PC-3 (cell line): ENCODE measurements at regions not wholly inside any gene's neighbourhood (a gene's known extent, or its start where the extent isn't known, plus 50 kb on each side); places are given as distances from the start of the nearest gene placed in this dataset.

Source experiments
- ATAC-seq: fragments of 200-7000 bp; cut with Tn5 transposase; 2 replicates; pipeline ENCODE4 v1.9.1; 2020; ENCODE audit warnings: mild to moderate bottlenecking, moderate library complexity
- BruUV-seq: library from RNA; stranded (reverse); fragments of 400-500 nt; replicated peaks from 2 replicates; lab custom pipeline; 2021; lab: Mats Ljungman, UMichigan
- CTCF ChIA-PET: fragments of 300-600 bp; sonication (Branson Sonifier 250); formaldehyde crosslinking; loops from one replicate; lab custom pipeline; 2022; ENCODE audit warnings: antibody characterized with exemption; lab: Charles Lee
- POLR2A ChIA-PET: fragments of 300-600 bp; sonication (Branson Sonifier 250); formaldehyde crosslinking; loops from one replicate; lab custom pipeline; 2022; ENCODE audit warnings: antibody characterized with exemption; ENCODE audit not compliant: unreplicated experiment; lab: Charles Lee
- DNase-seq: peaks from one replicate; pipeline ENCODE4 v3.0.0-alpha.2; 2015
- H2AFZ ChIP-seq: fragments of 300-600 bp; sonication (generic); 2 replicates; pipeline ENCODE4 v1.6.0; 2016; ENCODE audit warnings: antibody characterized with exemption, low read length
- H3F3A ChIP-seq: fragments of 300-600 bp; sonication (generic); one replicate; pipeline ENCODE4 v1.6.0; 2017; ENCODE audit warnings: antibody characterized with exemption, low read length, control low read depth, mild to moderate bottlenecking; ENCODE audit not compliant: unreplicated experiment
- H3K27ac ChIP-seq: fragments of 300-600 bp; sonication (generic); 2 replicates; pipeline ENCODE4 v1.5.1; 2016; ENCODE audit warnings: mild to moderate bottlenecking, low read length
- H3K27me3 ChIP-seq: fragments of 300-600 bp; sonication (generic); 2 replicates; pipeline ENCODE4 v1.6.1; 2016; ENCODE audit warnings: low read length, mixed read lengths
- H3K36me3 ChIP-seq: fragments of 300-600 bp; sonication (generic); 2 replicates; pipeline ENCODE4 v1.6.1; 2016; ENCODE audit warnings: low read depth, mixed run types, low read length, mixed read lengths
- H3K4me1 ChIP-seq: fragments of 300-600 bp; sonication (generic); 2 replicates; pipeline ENCODE4 v1.5.1; 2016; ENCODE audit warnings: low read length; ENCODE audit not compliant: insufficient read depth
- H3K4me2 ChIP-seq: fragments of 300-600 bp; sonication (generic); 2 replicates; pipeline ENCODE4 v1.6.0; 2016; ENCODE audit warnings: low read length
- H3K4me3 ChIP-seq: fragments of 300-600 bp; sonication (generic); 2 replicates; pipeline ENCODE4 v1.5.1; 2016; ENCODE audit warnings: mild to moderate bottlenecking, low read length, mixed read lengths
- H3K79me2 ChIP-seq: fragments of 300-600 bp; sonication (generic); 2 replicates; pipeline ENCODE4 v1.6.1; 2017; ENCODE audit warnings: low read length, mixed read lengths
- H3K9ac ChIP-seq: fragments of 300-600 bp; sonication (generic); 2 replicates; pipeline ENCODE4 v1.6.0; 2016; ENCODE audit warnings: mild to moderate bottlenecking, low read length
- H3K9me2 ChIP-seq: fragments of 300-600 bp; sonication (generic); replicated peaks from 2 replicates; pipeline ENCODE4 v1.6.1; 2016; ENCODE audit warnings: mixed run types, low read length, mixed read lengths
- H3K9me3 ChIP-seq: fragments of 300-600 bp; sonication (generic); 2 replicates; pipeline ENCODE4 v1.6.1; 2016; ENCODE audit warnings: low read length, mixed read lengths
- H4K20me1 ChIP-seq: fragments of 300-600 bp; sonication (generic); 2 replicates; pipeline ENCODE4 v1.6.1; 2016; ENCODE audit warnings: low read length, mixed read lengths
- EZH2 ChIP-seq: fragments of 300-600 bp; sonication (generic); IDR thresholded peaks from one replicate; pipeline ENCODE4 v1.6.1; 2017; ENCODE audit warnings: antibody characterized with exemption, mild to moderate bottlenecking, low read length; ENCODE audit not compliant: unreplicated experiment
- EZH2phosphoT487 ChIP-seq: fragments of 300-600 bp; sonication (generic); IDR thresholded peaks from 2 replicates; pipeline ENCODE4 v1.6.1; 2018; ENCODE audit warnings: mild to moderate bottlenecking, antibody characterized with exemption, low read length, borderline replicate concordance
- intact Hi-C: fragments of 100-400 bp; cut with micrococcal nuclease; formaldehyde crosslinking; loops from 2 replicates; pipeline ENCODE4 v1.9.0; 2023
- TF ChIP-seq, protein P1 (sequence below): fragments of 300-600 bp; sonication (generic); conservative IDR thresholded peaks from 2 replicates; pipeline ENCODE4 v1.5.1; 2017; ENCODE audit warnings: antibody characterized with exemption, low read depth, mild to moderate bottlenecking, low read length

DNA sequence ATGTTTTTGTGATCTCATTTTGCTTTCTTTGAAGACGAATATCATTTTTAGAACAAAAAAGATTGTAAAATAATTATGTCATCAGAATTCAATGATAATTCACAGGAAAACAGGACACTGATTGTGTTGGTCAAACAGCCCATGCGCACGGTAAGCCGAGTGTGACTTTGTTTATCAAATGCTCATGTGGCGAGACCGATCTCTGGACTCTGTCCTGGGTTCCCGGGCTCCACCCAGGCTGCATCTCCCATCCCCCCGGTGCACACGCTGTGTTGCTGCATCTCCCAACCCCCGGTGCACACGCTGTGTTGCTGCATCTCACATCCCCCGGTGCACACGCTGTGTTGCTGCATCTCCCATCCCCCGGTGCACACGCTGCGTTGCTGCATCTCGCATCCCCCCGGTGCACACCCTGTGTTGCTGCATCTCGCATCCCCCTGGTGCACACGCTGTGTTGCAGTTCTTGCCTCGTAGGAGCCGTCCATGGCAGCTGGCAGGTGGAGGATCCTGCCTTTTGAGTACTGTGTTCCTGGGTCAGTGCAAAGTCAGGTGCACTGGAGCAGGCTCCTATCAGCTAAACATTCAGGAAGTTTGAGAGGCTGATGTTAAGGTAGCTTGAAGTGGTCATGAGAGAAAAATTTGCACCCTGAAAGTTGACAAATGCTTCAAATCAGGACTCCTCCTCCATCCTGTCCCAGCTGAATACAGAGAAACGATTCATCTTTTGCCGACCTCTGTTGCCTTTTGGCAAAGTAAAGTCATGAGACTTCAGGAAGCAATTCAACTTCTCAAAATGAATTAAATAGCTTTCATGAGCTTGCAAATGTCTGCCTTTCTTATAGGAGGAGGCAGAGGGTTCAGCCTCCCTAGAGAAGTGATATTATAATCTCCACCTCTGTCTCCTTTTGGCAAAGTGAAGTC is 77.1 kb upstream of the FRMD1 start:
- ChIA-PET POLR2A (no interaction called here), CTCF (no interaction called here)
- intact Hi-C loops: no loop called here
- no peak for TF ChIP-seq EZH2
- TF ChIP-seq, protein P1, sequence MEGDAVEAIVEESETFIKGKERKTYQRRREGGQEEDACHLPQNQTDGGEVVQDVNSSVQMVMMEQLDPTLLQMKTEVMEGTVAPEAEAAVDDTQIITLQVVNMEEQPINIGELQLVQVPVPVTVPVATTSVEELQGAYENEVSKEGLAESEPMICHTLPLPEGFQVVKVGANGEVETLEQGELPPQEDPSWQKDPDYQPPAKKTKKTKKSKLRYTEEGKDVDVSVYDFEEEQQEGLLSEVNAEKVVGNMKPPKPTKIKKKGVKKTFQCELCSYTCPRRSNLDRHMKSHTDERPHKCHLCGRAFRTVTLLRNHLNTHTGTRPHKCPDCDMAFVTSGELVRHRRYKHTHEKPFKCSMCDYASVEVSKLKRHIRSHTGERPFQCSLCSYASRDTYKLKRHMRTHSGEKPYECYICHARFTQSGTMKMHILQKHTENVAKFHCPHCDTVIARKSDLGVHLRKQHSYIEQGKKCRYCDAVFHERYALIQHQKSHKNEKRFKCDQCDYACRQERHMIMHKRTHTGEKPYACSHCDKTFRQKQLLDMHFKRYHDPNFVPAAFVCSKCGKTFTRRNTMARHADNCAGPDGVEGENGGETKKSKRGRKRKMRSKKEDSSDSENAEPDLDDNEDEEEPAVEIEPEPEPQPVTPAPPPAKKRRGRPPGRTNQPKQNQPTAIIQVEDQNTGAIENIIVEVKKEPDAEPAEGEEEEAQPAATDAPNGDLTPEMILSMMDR: no peak
- TF ChIP-seq EZH2phosphoT487: no peak
- H3K4me2 ChIP-seq: no peak overlapping the region
- no peaks in the 10 kb centered on the region for H4K20me1 ChIP-seq
- H3K9ac ChIP-seq: no peak overlapping the region
- no peaks in the 10 kb centered on the region for H3K36me3 ChIP-seq
- BruUV-seq: no TSS peak
- no peaks in the 10 kb centered on the region for H3K9me2 ChIP-seq
- no peak overlapping the region for H2AFZ ChIP-seq
- ATAC-seq: no peak
- H3K9me3 ChIP-seq: no peaks in the 10 kb centered on the region
- no peaks in the 10 kb centered on the region for H3K4me1 ChIP-seq
- H3K4me3 ChIP-seq: no peak overlapping the region
- H3F3A ChIP-seq: no peaks in the 10 kb centered on the region
- DNase-seq: no peak
- no peak overlapping the region for H3K27ac ChIP-seq
- no peaks in the 10 kb centered on the region for H3K79me2 ChIP-seq
- 0 out of 2 replicates have a peak, but pooled peaks cover 14% of the 10 kb centered on the region for H3K27me3 ChIP-seq

DNA sequence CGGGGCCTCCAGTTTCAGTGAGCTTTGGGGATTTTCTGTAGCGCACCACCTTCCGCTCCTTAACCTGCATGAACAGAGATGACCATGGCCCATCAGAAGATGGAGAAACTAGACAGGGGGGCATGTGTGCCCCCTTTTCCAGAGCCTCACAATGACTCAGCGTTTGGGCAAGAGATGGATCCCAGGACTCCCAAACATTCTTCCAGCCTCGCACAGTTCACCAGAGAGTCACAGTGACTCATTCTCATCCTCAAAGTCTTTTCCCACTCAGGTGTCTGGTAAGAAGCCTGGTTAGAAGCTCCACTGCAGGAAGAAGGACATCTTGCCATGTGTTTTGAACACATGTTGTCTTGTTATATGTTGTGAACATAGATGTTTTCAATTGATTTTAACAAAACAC is 76.2 kb upstream of the FRMD1 start:
- no peaks in the 10 kb centered on the region for H3F3A ChIP-seq
- TF ChIP-seq EZH2phosphoT487: no peak
- TF ChIP-seq, protein P1: no peak
- TF ChIP-seq EZH2: no peak
- BruUV-seq: no TSS peak
- ChIA-PET POLR2A (no interaction called here), CTCF (no interaction called here)
- no peak overlapping the region for H3K4me2 ChIP-seq
- no peaks in the 10 kb centered on the region for H3K9me2 ChIP-seq
- no peaks in the 10 kb centered on the region for H3K4me1 ChIP-seq
- no peaks in the 10 kb centered on the region for H4K20me1 ChIP-seq
- intact Hi-C loops: no loop called here
- DNase-seq (peak; percentile 2), ATAC-seq (no peak)
- no peaks in the 10 kb centered on the region for H3K36me3 ChIP-seq
- no peak overlapping the region for H3K9ac ChIP-seq
- H3K27ac ChIP-seq: no peak overlapping the region
- H3K9me3 ChIP-seq: no peaks in the 10 kb centered on the region
- no peak overlapping the region for H2AFZ ChIP-seq
- H3K79me2 ChIP-seq: no peaks in the 10 kb centered on the region
- peaks cover 23% of the 10 kb centered on the region for H3K27me3 ChIP-seq
- H3K4me3 ChIP-seq: no peak overlapping the region

DNA sequence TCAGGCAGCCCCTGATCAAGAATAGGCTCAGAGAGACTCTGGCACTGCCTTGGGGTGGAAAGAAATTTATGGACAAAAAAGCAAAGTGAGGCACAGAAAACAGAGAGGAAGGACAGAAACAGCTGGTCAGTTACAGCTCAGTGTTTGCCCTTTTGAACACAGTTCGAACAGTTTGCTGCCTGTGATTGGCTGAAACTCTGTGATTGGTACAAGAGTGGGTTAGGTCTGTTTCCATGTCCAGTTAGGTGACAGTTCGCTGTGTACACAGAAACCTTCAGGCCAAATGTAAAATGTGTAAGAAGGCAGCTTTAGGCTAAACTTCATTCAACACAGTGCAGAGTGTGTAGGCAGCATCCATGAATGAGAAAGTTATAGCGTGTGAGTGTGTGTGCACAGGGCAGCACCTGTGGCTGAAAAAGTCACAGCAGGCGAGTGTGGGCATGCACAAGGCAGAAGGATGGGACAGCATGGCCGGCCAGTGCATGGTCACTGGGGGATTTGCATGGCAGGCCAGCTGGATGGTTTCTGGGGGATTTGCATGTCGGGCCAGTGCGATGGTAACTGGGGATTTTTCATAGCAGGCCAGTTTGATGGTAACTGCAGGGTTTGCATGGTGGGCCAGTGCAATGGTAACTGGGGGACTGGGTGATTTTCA is 75.4 kb upstream of the FRMD1 start:
- Histone ChIP-seq H3K27me3 (peaks cover 31% of the 10 kb centered on the region), H3K36me3 (no peaks in the 10 kb centered on the region), H2AFZ (no peak overlapping the region), H3K4me3 (no peak overlapping the region), H3K4me2 (no peak overlapping the region), H3K79me2 (no peaks in the 10 kb centered on the region), H3K9me2 (no peaks in the 10 kb centered on the region), H3F3A (no peaks in the 10 kb centered on the region), H3K9ac (no peak overlapping the region), H3K9me3 (no peaks in the 10 kb centered on the region), H3K27ac (no peak overlapping the region), H4K20me1 (no peaks in the 10 kb centered on the region), H3K4me1 (no peaks in the 10 kb centered on the region)
- intact Hi-C loops: no loop called here
- no peak for ATAC-seq
- no TSS peak for BruUV-seq
- CTCF ChIA-PET: no interaction called here
- POLR2A ChIA-PET: no interaction called here
- TF ChIP-seq, protein P1: no peak
- TF ChIP-seq EZH2 (no peak), EZH2phosphoT487 (no peak)
- DNase-seq: no peak
